GM21825 (cell line): ENCODE measurements at regions not wholly inside any gene's neighbourhood (a gene's known extent, or its start where the extent isn't known, plus 50 kb on each side); places are given as distances from the start of the nearest gene placed in this dataset.

Experiments used
- ATAC-seq: cut with Tn5 transposase; IDR thresholded peaks from one replicate; pipeline ENCODE4 v1.9.1; 2021; ENCODE audit warnings: mild to moderate bottlenecking, moderate library complexity; ENCODE audit not compliant: unreplicated experiment

DNA sequence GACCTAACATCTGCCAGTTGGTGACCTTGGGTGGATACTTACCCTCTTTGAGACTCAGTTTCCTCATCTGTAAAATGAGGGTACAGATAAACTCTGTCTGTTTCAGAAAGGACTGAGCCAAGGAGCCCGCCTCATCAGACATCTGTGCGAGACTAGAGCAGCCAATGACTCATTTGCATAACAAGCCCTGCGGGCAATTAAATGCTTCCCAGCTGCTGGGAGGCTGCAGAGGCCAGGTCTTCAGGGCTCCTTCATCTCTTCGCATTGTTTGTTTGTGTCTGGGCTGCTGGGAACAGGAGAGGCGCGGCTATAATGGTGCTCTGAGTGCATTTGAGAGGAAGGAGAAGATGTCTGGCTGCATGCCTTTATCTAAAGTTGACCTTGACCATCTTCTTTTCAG is 85.0 kb downstream of the ADRA2C start:
- no peak for ATAC-seq

DNA sequence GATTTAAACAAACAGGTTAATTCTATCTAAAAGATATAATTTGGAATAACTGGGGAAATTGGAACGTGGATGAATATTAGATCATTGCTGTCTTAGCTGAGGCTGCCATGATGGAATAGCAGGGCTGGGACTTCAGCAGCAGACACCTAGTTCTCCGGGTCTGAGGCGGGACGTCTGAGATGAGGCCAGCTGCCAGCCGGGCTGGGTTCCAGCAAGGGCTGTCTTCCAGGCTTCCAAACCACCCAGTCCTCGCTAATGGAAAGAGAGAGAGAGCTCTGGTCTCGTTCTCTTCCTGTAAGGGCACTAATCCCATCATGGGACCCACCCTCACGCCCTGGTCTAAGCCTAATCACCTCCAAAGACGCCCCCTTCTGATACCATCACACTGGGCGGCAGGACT is 85.7 kb downstream of the ADRA2C start:
- ATAC-seq, result no peak

DNA sequence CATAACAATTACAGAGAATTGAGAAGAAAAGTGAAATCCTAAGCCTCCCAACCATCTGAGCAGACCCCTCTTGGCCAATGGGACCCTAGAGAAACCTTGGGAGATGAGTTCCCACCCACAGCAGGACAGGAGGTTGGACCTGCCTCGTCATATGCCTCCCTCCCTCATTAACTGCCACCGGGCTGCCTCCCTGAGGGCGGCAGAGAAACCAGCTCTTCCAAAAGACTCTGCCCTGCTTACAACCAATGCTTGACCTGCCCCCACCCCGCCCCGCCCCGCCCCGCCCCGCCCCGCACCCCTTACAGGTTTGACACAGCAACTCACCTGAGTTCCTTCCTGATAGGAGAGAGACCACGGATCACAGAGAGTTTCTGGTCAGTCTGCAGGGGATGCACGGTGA is 86.1 kb downstream of the ADRA2C start:
- no peak for ATAC-seq

DNA sequence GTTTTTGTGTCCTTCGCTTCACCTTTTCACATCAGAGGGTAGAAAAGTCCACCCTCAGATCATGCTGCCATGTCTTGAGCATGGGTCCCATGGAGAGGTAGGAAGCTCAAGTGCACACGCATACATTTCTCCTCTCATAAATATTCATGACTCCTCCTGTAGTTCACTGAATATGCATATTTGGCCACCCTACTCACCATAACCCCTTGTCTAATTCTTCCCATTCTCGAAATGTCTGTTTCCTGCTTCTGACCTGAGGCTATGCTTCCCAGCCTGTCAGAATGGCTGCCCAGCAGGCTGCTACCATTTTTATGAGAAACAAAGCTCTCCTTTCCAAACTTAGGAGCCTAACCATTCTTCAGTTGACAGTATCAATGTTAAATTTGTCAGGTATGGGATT is 86.5 kb downstream of the ADRA2C start:
- ATAC-seq, result no peak

DNA sequence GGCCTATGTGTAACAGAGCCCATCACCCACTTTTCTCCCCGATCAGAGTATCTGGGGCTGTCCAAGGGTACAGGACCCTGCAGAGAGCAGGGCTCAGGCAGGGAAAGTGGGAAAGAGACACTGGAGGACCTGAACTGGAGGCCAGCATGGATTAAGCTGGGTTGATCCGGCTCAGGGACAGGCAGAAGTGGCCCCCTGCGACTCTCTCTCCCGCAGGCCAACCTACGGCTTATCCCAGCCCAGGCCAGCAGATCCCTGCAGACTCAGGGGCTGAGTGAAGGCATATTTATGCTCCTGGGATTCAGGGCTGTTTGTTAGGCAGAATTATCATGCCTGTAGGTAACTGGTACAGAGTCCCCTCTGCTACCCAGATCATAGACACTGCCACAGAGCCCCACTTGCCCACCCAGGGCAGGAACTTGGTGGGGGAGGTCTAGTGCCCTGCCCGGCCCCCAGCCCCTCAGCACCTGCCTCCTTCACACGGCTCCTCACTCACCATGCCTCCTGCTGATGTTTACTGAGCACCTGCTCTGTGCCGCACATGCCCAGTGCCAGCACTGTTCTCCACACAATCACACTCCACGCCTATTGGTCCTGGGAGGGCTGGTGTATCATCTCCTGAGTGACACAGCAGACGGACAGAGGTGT is 87.3 kb downstream of the ADRA2C start:
- no peak for ATAC-seq

DNA sequence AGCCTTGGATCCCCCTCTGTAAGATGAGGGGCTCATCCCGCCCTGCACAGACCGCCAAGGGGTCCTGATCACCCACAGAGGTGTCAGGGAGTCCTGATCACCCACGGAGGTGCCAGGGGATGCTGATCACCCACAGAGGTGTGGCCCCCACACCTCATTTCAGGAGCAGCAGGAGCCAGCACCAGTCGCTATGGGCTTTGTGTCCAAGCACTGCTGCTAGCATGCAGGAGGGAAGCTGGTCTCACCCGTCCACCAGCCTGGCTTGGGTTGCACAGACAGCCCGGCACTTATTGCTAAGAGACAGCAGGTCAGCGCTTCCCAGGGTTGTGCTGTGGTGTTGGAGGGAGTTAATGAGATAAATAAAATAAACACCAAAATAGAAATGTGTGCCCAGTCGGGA is 88.5 kb downstream of the ADRA2C start:
- no peak for ATAC-seq

DNA sequence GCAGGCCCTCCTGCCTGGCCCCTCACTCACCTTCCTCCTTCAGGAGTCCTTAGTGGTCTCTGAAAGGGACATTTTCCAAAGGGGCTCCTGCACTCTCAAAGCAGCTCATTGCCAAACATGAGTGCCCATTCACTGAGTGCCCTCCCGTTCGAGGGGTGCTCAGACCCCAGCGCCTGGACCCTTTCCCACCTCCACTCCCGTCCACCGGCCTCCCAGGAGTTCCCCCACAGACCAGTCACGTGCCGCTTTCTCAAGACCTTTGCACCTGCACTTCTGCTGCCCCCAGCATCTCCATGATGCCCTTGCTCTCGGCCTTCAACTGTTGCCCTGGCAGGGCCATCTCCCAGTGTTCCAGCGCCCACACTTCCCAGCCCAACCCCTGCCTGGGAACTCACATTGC is 89.5 kb downstream of the ADRA2C start:
- no peak for ATAC-seq

DNA sequence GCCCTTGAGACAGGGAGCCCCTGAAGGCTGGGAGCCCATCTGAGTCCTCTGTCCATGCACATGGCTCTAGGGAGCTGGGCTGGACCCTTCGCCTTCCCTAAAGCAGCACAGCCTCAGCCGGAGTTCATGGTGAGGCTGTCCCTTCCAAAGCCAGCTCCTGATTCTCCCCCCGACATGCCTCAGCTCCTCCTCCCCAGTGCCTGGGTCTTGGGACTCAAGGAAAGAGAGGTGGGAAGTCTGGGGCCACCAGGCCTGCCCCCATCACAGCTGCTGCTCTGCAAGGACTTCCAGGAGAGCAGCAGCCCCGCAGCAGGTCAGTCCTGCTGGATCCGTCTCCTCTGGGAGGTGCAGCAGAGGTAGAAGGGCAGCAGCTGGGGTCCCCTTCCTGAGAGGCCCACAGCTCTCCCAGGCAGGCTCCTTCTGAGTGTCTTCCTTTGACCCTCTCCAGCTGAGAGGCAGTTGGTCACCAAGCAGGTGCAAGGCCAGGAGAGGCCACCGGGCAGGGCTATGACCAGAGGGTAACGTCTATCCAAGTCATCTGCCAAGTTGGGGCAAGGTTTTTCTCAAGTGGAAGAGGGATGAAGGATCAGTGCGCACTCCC is 90.5 kb downstream of the ADRA2C start:
- no peak for ATAC-seq

DNA sequence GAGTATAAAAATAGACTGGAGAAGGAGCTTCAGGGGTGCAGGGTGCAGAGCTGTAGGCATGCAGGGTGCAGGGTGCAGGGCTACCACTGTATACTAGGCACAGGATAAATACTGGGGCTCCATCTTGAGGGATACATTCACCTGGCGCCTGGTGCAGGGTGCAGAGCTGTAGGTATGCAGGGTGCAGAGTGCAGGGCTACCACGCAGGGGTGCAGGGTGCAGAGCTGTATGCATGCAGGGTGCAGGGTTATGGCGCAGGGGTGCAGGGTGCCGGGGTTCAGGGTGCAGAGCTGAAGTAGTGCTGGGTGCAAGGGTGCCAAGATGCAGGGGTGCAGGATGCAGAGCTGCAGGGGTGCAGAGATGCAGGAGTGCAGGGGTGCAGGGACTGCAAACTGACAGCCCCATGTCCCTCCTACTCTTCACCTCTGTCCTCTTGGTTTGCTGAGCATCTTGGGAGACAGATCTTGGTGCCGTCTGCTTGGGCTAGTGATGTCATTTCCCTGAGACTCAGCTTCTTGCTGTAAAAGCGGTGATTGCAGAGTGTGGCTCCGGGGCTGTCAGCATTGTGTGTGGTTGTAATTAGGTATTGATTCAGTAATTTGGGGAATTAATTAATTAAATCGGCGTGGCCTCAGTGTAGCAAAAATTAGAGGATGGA is 91.2 kb downstream of the ADRA2C start:
- ATAC-seq, result no peak

DNA sequence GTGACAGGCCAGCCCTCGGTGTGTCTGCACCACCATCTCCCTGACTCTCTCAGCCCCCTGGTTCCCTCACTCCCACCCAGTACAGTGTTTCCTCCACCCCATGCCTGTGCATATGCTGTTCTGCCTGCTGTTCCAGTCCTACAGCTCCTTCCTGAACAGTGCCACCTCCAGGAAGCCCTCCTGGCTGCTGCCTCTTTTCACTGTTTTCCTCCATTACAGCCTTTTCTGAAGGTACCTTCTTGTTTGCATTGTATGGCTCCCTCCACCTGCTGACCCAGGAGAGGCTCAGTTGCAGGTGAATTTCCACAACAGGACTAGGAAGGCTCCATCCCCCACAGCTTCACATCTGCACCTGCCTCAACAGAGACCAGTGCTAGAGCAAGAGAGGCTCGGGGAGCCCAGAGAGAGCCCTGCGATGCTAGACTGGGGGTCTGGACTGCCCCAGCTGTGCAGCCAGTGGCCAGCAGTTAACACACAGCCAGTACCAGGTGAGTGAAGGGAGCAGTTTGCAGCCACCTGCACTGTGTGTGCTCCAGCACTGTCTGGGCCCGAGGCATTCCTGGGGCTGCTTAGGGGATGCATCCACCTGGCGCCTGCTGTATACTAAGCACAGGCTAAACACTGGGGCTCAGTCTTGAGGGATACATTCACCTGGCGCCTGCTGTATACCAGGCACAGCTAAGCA is 92.0 kb downstream of the ADRA2C start:
- ATAC-seq, result no peak

DNA sequence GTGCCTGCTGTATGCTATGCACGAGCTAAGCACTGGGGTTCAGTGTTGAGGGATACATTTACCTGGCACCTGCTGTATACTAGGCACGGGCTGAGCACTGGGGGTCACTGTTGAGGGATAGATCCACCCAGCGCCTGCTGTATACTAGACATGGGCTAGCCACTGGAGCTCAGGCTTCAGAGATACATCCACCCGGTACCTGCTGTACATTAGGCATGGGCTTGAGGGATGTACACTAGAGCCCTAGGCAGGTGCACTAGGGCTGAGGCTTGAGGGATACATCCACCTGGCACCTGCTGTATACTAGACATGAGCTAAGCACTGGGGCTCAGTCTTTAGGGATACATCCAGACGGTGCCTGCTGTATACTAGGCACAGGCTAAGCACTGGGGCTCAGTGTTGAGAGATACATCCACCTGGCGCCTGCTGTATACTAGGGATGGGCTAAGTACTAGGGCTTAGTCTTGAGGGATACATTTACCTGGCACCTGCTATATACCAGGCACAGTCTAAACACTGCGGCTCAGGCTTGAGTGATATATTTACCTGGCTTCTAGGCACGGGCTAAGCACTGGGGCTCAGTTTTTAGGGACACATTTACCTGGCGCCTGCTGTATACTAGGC is 92.7 kb downstream of the ADRA2C start:
- no peak for ATAC-seq

DNA sequence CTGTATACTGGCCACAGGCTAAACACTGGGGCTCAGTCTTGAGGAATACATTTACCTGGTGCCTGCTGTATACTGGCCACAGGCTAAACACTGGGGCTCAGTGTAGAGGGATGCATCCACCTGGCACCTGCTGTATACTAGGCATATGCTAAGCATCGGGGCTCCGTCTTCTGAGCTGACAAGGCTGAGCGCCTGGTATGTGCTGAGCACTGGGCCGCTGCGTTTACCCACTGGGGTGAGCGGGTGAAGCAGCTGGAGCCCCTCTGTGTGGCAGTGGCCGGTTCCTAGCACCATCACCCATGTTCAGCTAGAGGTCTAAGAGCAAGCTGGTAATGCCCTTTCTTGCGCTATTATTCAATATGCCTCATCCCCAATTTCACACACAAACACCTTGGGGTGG is 93.4 kb downstream of the ADRA2C start:
- no peak for ATAC-seq

DNA sequence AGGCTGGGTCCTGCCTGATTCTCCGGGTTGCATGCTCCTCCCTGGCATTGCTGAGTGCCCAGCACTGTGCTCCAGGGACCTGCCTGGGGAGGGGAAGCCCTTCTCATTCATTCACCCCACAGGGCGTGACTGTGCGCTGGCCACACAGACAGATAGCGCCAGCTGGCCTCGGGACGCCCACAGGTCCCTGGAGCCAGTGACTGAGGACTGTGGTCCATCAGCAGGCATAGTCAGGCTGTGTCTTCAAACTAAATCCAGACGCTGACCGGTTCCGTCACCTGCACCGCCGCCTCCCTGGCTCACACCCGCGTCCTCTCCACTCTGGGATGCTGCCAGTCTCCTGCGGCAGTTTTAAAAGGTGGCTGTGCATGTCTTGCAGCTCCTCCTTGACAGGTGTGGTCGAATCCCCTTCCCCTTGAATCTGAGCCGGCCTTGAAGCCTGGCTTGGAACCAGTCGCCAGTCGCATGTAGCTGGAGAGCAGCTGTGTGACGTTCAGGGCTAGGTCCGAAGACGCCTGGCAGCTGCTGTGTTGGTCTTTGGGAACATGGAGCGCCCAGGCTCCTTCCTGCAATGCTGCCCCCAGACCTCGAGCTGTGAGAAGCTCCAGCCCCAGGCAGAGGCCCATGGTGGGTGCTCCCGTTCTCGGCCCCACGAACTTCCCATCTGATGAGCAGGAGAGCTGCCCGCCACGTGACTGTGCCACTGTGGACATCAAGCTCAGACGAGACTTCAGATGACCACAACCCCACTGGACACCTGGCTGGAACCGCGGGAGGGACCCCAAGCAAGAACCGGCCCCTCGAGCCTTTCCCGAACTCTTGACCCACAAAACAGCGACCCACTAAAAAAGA is 94.1 kb downstream of the ADRA2C start:
- ATAC-seq, result no peak

DNA sequence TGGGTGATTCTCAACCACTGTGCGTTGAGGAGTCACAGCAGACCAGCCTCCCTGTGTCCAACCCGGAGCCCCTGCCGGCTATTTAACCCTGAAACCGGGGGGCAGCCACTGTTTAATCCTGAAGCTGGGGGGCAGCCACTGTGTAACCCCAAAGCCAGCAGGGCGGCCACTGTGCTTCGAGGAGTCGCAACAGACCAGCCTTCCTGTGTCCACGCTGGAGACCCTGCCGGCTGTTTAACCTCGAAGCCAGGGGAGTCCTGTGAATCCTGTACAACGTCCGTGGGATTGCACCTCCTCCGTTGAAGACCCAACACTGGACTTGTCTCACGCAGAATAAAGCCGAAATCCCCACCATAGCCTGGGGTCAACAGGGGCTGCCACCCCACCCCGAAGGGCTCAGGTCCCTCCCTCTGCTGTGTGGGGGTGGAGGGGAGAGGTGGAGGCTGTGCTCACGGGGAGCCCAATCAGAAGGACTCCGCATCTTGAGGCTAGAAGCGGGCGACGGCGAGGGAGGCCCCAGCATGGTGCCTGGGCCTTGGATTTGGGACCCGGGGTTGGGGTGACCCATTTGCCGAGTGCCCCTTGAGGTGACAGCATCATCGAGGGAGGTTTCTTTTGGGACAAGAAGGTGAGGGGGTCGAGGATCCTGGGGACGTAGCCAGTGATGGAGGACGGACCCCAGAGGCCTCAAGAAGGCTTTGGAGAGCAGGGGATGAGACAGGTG is 94.9 kb downstream of the ADRA2C start:
- no peak for ATAC-seq

DNA sequence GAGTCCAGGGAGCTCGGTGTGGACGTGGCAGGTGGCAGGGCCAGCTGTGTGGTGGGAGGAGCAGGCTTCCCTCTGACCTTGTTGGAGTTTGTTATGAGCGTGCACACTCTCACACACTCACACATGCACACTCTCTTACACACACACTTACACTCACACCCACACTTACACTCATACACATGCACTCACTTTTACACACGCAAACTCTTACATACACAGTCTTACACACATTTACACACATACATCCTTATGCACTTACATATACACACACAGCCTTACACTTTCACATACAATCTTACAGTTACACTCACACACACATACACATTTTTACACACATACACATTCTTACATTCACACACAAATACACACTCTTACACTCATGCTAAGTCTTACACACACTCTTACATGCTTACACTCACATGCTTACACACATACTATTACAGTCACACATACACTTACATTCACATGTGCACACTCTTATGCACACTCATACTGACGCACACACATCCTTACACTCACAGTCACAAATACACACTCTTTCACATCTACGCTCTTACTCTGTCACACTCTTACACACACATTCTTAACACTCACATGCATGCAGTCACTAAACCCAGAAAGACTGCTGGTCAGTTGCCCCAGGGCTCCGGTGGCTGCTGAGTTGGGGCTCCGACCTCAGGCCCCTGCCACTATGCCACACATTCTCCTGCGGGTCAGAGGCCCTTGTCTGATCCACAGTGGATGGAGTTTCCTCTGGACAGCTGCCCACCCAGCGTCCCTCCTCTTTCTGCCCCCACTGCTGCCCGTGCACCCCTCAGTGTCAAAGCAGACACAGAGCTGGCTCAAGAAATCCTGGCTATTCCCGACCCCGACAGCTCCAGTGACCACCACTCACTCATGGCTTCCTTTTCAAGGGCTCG is 95.8 kb downstream of the ADRA2C start:
- ATAC-seq, result no peak

DNA sequence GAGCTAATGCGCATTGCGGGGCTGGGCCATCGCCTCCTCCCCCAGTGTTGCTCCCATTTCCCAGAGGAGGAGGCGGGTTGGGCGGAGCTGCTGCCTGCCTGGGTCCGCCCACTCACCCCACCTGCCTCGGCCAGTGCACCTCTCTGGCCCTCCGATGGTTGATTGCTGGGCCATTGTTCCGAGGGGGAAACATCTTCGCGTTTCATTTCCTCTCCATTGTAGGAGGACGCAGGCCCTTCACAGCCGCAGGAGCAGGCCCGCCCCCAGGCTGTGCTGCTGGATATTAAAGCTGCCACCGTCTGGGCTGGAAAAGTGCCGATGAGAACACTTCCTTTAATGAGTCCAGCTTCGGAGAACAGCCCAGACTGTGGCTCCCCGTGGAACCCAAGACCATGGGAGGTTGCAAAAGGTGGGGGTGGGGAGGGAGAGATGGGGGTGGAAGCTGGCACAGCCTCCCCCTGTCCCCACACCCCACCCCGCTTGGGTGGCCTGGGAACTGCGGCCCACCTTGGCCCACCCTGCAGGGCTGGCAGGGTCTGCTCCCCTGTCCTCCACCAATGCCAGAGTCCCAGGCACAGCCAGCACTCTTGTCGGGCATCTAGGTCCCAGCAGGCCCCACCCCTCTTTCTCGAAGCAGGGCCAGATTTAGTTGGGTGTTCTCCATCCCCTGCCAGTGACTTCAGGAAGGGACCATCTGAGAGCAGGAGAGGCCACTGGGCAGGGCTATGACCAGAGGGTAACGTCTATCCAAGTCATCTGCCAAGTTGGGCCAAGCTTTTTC is 96.6 kb downstream of the ADRA2C start:
- ATAC-seq, result no peak

DNA sequence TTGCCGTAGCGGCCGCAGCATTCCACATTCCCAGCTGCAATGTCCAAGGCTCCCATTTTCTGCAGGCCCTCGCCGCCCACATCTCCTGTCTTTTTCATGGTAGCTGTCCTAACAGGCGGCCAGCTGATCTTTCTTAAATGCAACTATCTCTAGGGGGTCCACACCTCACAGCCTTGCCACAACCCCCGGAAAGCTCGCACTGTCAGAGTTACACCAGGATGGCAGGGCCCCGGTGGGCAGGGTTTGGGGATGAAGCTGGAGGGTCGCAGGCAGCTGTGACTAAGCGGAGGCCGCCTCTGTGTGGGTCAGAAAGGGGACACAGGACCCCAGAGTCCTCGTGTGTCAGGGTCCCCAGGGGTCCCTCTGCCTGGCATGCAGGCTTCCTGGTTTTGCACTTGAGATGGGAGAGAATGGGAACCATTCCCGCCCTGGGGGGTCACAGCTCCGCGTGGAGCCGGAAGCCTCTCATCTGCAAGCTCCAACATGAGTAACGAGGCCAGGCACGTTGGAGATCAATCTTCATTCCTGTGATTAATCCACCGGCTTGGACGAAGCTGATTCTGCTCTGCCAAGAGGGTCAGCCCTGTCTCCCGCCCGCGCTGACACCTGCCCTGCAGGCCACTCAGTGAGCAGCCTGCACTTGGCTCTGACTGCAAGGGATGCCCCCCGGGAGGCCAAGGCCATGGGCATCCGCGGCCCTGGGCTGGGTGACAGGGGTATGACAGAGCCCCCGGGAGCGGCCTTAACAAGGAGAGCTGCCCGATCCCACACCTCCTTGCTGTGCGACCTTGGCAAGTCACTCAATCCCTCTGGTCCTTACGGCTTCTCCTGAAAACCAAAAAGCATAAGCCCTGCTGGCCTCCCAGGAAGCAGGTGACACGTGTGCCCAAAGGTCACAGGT is 97.9 kb downstream of the ADRA2C start:
- ATAC-seq, result no peak
